ENCODE measurements at regions not wholly inside any gene's neighbourhood (a gene's known extent, or its start where the extent isn't known, plus 50 kb on each side); places are given as distances from the start of the nearest gene placed in this dataset.
"Not testable (repeated sequence)": the region's sequence is repeated elsewhere in the genome, so short reads cannot be mapped to it uniquely, and the experiment has no call there.

DNA sequence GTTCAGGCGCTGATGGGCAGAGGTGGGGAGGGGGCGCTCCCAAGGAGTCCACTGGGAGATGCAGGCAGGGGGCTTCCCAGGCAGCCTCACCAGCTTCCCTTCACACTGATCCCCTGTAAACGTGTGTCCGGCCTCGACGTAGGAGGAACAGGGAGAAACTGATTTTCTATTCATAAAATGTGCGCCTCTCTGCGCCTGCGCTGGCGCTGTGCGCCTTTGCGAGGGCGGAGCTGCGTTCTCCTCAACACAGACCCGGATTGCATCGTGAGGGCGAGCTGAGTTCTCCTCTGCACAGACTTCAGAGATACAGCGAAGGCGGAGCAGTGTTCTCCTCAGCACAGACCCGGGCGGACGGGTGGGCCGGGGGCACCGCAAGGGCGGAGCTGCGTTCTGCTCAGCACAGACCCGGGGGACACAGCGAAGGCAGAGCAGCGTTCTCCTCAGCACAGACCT, 259.1 kb downstream of the GOLGA6L6 start:
- H3K4me3 ChIP-seq; DNase-seq (ENCODE audit: low spot score); H3K4me1 ChIP-seq (replicated peaks); H3K36me3 ChIP-seq; H3K27ac ChIP-seq; H3K9me3 ChIP-seq; H3K27me3 ChIP-seq (replicated peaks; ENCODE audit: insufficient read depth); intact Hi-C loops (cut with DNase I): not testable (repeated sequence)
- WGBS, result 81% methylated on average over 29 of the region's 29 CpGs

DNA sequence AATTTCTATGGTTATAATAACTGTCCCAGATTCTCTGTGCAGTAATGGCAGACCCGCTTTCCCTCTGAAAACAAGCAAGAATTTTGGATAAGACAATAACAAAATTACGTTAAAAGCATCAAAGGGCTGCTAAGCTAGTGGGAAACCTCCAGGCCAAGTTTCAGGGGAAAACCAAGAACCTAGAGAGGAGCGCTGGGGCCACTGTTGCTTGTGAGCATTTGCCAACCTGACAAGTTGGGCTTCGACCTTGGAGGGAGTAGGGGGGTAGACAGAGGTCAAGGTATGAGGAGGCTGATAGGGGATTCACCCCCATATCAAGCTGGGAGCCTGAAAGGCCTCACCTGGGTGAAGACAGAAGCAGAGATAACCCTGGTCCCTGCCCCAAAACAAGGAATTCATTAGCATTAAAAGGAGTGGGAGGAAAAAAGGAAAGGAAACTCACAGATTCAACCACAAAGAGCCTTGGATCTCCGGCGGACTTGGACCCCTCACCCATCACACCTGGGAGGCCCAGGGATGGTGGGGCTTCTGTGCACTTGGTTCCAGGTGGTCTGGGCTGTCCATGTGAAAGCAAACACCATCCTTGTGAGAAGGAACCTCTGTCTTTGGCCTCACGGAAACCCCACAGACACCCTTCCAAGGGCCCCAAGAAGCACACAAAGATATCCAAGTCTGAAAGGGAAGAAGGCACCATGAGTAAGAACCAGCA, 259.9 kb downstream of the GOLGA6L6 start:
- H3K4me3 ChIP-seq; H3K9me3 ChIP-seq; intact Hi-C loops (cut with DNase I); H3K4me1 ChIP-seq (replicated peaks); H3K27me3 ChIP-seq (replicated peaks; ENCODE audit: insufficient read depth); H3K27ac ChIP-seq; DNase-seq (ENCODE audit: low spot score); H3K36me3 ChIP-seq: not testable (repeated sequence)
- WGBS, result 79% methylated on average over 7 of the region's 7 CpGs

DNA sequence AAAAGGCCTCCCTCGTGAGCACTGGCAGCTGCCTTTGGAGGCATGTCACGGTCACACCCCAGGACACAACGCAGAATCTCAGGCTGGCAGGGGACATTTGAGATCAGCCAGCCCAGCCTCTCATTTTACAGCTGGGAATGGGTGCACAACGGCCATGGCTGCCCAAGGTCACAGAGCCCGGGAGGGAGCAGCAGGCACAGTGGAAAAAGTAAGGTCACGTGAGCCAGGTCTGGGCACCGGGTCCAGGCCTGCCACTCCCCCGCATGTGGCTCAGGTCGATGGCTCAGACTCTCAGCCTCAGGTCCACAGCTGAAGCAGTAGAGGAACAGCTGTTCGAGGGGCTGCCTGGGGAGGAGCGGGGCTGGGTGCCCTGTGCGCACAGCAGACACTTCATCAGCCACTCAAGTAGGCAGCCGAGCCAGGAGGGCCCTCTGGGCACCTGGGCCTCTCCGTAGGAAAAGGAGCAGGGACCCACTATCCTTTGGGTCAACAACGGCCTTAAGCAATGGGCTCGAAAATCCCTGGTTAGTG, 260.6 kb downstream of the GOLGA6L6 start:
- 81% methylated on average over 16 of the region's 16 CpGs for WGBS
- no peaks in the 10 kb centered on the region for H3K27me3 ChIP-seq (replicated peaks; ENCODE audit: insufficient read depth)
- intact Hi-C loops (cut with DNase I), result no loop called here
- no peak overlapping the region for H3K4me3 ChIP-seq
- DNase-seq (ENCODE audit: low spot score), result no peak
- H3K9me3 ChIP-seq, result no peaks in the 10 kb centered on the region
- H3K36me3 ChIP-seq, result no peaks in the 10 kb centered on the region
- TF ChIP-seq POLR2AphosphoS5 (IDR thresholded peaks at IDR 0.05), result no peak
- TF ChIP-seq, protein P1, sequence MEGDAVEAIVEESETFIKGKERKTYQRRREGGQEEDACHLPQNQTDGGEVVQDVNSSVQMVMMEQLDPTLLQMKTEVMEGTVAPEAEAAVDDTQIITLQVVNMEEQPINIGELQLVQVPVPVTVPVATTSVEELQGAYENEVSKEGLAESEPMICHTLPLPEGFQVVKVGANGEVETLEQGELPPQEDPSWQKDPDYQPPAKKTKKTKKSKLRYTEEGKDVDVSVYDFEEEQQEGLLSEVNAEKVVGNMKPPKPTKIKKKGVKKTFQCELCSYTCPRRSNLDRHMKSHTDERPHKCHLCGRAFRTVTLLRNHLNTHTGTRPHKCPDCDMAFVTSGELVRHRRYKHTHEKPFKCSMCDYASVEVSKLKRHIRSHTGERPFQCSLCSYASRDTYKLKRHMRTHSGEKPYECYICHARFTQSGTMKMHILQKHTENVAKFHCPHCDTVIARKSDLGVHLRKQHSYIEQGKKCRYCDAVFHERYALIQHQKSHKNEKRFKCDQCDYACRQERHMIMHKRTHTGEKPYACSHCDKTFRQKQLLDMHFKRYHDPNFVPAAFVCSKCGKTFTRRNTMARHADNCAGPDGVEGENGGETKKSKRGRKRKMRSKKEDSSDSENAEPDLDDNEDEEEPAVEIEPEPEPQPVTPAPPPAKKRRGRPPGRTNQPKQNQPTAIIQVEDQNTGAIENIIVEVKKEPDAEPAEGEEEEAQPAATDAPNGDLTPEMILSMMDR (IDR thresholded peaks at IDR 0.05), result no peak
- H3K27ac ChIP-seq, result no peak overlapping the region
- no peaks in the 10 kb centered on the region for H3K4me1 ChIP-seq (replicated peaks)

DNA sequence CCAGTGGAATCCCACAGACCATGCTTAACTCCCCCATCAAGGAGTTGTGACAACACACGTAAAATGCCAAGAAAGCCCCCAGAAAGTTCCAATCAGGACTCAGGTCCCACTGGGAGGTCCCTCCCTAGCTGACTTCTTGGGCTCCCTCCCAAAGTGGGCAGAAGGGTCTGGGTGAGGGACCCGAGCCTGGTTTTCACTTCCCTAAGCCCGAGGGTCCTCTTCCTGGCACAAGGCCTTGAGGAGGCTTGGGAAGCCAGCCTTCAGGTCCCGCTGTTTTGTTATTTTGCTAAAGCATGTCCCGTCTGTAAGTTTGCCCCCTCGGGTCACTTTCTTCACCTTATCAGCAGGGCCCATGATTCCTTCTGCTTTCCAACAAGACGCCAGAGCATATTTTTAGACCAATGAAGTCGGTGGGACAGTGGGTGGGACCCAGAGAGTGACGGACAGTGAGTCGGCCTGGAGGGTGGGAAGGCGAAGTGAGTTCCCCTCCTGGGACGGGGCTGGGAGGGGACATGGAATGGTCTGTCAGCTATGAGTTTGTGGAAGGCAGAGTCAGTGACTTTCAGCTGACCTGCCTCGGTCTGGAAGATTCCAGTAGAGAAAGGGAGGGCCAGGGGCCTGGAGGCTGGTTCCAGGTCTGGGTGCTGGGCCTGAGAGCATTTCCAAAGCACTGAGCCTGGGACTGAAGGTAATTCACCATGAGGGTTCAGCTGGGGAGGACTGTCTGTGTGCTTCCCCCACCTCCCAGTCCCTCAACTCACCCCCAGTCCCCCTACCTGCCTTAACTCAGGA, 261.3 kb downstream of the GOLGA6L6 start:
- WGBS, result 71% methylated on average over 13 of the region's 13 CpGs
- H3K4me3 ChIP-seq; DNase-seq (ENCODE audit: low spot score); H3K4me1 ChIP-seq (replicated peaks); H3K9me3 ChIP-seq; intact Hi-C loops (cut with DNase I); H3K27me3 ChIP-seq (replicated peaks; ENCODE audit: insufficient read depth); H3K36me3 ChIP-seq; H3K27ac ChIP-seq: not testable (repeated sequence)

DNA sequence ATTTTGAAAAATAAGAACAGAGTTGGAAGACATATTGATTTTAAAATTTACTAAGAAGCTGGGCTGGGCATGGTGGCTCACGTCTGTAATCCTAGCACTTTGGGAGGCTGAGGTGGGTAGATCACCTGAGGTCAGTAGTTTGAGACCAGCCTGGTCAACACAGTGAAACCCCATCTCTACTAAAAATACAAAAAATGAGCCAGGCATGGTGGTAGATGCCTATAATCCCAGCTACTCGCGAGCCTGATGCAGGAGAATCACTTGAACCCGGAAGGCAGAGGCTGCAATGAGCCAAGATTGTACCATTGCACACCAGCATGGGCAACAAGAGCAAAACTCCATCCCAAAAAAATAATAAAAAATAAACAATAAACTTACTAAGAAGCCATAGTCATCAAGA, 262.5 kb downstream of the GOLGA6L6 start:
- H3K4me1 ChIP-seq (replicated peaks); intact Hi-C loops (cut with DNase I); H3K36me3 ChIP-seq; H3K27me3 ChIP-seq (replicated peaks; ENCODE audit: insufficient read depth); H3K4me3 ChIP-seq; H3K27ac ChIP-seq; H3K9me3 ChIP-seq; DNase-seq (ENCODE audit: low spot score): not testable (repeated sequence)
- 62% methylated on average over 4 of the region's 4 CpGs for WGBS

DNA sequence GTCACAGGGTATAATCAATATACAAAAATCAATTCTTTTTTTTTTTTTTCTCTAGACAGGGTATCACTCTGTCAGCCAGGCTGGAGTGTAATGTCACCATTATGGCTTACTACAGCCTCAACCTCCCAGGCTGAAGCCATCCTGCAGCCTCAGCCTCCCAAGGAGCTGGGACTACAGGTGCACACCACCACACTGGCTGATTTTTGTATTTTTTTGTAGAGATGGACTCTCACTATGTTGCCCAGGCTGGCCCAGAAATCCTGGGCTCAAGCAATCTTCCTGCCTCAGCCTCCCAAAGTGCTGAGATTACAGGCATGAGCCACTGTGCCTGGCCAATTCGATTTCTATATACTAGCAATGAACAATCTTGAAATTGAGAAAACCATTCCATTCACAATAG, 263.2 kb downstream of the GOLGA6L6 start:
- intact Hi-C loops (cut with DNase I); H3K9me3 ChIP-seq; H3K4me3 ChIP-seq; H3K27me3 ChIP-seq (replicated peaks; ENCODE audit: insufficient read depth); H3K36me3 ChIP-seq; H3K27ac ChIP-seq; DNase-seq (ENCODE audit: low spot score); H3K4me1 ChIP-seq (replicated peaks): not testable (repeated sequence)
- 42% methylated on average over 1 of the region's 1 CpG for WGBS

DNA sequence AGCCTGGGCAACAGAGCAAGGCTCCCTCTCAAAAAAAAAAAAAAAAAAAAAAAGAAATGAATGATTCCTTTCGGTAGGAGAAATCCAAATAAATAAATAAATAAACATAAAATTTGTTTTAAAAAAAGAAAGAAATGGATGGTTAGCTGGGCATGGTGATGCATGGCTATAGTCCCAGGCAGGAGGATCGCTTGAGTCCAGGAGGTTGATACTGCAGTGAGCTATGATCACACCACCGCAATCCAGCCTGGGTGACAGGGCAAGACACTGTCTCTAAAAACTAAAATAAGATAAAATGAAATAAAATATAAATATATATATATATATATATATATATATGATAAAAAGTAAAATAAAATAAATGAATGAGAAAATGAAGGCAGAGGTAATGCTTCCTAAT, 264.1 kb downstream of the GOLGA6L6 start:
- WGBS, result 81% methylated on average over 3 of the region's 3 CpGs
- H3K4me1 ChIP-seq (replicated peaks); intact Hi-C loops (cut with DNase I); H3K4me3 ChIP-seq; DNase-seq (ENCODE audit: low spot score); H3K27ac ChIP-seq; H3K36me3 ChIP-seq; H3K27me3 ChIP-seq (replicated peaks; ENCODE audit: insufficient read depth); H3K9me3 ChIP-seq: not testable (repeated sequence)

DNA sequence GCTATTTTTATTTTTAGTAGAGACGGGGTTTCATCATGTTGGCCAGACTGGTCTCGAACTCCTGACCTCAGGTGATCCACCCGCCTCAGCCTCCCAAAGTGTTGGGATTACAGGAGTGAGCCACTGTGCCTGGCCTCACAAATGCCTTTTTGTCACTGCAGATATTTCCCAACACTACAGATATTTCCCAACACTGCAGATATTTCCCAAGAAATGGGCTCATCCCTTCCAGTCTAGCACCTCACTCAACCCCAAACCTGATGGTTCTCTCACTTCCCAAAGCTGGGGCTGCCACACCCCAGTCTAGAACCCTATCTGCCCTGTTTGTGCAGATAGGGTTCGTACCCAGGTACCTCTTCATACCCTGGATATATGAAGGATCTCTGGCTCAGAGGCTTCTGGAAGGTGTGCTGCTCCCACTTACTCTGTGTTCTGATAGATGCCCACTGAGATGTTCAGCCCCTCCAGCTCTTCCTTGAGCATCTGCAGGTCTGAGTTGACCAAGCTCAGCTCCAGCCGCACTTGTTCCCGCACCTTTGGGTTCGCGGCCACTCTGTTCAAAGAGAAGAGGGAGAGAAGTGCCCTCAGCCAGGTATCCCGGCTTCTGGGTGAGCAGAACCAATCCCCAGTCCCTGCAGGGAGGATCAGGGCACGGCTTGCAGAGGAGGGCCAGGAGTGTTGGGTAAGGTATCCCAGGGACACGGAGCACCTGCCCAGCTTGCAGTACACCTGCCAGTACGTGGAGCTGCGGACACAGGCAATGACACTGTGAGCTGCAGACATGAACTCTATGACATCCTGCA, 265.1 kb downstream of the GOLGA6L6 start:
- H3K4me1 ChIP-seq (replicated peaks); intact Hi-C loops (cut with DNase I); H3K4me3 ChIP-seq; H3K27me3 ChIP-seq (replicated peaks; ENCODE audit: insufficient read depth); H3K36me3 ChIP-seq; H3K9me3 ChIP-seq; H3K27ac ChIP-seq; DNase-seq (ENCODE audit: low spot score): not testable (repeated sequence)
- 70% methylated on average over 13 of the region's 13 CpGs for WGBS

DNA sequence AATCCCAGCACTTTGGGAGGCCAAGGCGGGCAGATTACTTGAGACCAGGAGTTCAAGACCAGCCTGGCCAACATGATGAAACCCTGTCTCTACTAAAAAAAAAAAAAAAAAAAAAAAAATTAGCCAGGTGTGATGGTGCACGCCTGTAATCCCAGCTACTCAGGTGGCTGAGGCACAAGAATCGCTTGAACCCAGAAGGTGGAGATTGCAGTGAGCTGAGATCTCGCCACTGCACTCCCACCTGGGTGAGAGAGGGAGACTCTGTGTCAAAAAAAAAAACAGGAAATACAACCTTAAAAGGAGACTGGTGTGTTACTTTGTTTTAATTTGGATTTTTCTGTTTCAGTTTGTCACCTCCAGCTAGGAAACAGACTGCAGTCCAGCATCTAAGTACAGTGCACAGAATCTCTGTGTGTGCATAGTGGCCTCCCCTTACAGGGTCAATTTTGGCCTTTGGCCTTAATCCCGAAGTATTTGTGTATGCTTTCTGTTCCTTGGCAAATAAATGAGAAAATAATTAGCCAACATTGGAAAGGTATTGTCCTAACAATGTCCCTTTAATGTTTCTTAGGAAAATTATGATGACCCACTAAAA, 266.1 kb downstream of the GOLGA6L6 start:
- DNase-seq (ENCODE audit: low spot score); H3K4me1 ChIP-seq (replicated peaks); H3K27me3 ChIP-seq (replicated peaks; ENCODE audit: insufficient read depth); H3K36me3 ChIP-seq; H3K4me3 ChIP-seq; intact Hi-C loops (cut with DNase I); H3K9me3 ChIP-seq: not testable (repeated sequence)
- 59% methylated on average over 5 of the region's 5 CpGs for WGBS
- peak overlapping the region in 1 of 2 donors; percentile 51 for H3K27ac ChIP-seq
